Eye (tissue), 1 donor: ENCODE measurements at regions not wholly inside any gene's neighbourhood (a gene's known extent, or its start where the extent isn't known, plus 50 kb on each side); places are given as distances from the start of the nearest gene placed in this dataset.

Source experiments
- DNase-seq: peaks from one replicate; pipeline ENCODE4 v3.0.0-alpha.2; 2015

DNA sequence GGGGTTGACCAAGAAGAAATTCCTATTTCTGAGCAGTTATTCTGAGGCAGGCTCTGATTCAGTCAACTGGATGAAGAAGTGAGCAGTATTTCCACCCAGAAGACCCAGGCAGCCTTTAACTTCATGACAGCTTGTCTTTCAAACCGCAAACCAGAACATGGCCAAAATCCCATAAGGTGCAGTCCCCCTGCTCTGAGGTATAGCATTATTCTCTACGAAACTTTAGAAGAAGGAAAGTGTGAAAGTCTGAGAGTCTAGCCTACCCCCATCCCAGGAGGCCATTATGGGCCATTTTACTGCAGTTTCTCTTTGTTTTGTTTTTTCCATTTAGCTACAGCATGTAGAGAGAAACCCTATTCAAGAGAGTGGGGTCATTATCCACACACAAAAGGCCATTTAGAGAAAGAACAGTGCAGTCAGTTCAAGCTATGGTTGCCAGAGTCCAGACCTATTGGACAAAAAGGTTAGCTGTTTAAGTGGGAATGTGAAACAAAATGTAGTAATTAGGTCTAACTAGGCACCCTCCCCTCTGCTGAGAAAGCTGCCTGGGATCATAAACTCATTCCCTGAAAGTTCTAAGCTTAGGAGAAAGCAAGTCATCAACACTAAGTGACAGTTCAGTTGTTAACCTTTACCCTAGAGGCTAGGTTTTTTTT is 52.1 kb upstream of the RASGEF1B start:
- peak; percentile 76 for DNase-seq

DNA sequence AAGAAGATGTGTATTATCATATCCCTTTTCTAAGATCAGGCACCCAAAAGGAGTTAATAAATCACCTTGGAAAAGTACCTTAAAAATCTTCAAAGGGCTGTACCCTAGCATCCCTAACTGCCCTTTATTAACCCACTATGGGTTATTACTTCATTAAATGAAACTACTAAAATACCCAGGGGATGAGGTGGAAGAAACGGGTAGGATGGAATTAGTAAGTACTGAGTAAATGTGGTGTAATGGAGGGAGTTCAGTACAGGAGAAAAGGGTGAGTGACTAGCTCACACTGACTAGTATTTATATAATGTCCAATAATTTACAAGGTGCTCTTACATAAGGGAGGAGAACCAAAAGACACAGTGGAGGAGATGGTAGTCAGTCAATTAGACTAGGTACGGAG is 51.0 kb upstream of the RASGEF1B start:
- no peak for DNase-seq

DNA sequence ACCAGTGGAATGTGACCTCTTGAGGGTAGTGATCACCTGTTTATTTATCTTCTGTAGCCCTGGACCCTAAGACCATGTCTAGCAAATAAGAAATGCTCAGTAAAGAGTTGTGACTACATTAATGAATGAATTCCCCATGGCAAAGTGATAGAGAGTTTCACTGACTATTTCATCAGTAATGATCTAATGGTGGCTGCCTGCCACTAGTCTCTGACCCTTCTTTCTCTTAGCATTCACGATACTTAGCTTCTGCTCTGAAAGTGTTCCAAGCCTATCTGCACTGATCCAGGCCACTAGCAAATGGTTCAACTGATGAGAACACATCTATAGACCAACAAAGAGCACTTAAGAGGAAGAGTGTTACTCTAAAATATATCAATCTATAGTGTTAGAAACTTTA is 50.0 kb upstream of the RASGEF1B start:
- no peak for DNase-seq
